ENCODE measurements at regions not wholly inside any gene's neighbourhood (a gene's known extent, or its start where the extent isn't known, plus 50 kb on each side); places are given as distances from the start of the nearest gene placed in this dataset.

DNA sequence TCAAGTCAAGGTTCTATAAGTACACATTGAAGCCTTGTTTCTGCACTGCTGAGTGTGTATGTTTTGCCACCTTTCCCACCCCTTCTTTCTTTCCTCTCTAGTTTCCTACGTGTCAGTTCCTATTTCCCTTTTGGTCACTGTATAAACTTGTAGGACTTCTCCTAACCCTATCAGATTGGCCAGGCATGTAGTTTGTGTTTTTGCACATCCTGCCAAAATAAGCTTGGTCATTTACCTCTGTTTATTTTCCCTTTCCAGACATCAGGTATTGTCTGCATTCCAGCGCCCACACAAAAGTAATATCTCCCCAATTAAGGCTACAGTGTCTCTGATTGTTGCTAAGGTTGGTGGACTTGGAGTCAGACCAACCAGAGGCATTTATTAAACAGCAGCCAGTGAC, 252.9 kb upstream of the MPDZ start:
- no peak overlapping the region for H3K4me3 ChIP-seq (ENCODE audit: low read depth, low read length)
- H3K36me3 ChIP-seq (ENCODE audit: control insufficient read depth in 2 of 2, insufficient read depth in 1 of 2, low read length in 2 of 2): no peaks in the 10 kb centered on the region
- H3K27ac ChIP-seq (ENCODE audit: extremely low read depth, low read depth, low read length): no peak overlapping the region
- no peaks in the 10 kb centered on the region for H3K9me3 ChIP-seq (ENCODE audit: control insufficient read depth, insufficient read depth, low read depth, low read length)
- POLR2A ChIA-PET: no interaction called here
- no peaks in the 10 kb centered on the region; the same call in 1 of the 2 replicates for H3K4me1 ChIP-seq (ENCODE audit: control insufficient read depth, insufficient read depth, low read length)
- TF ChIP-seq, protein P1, sequence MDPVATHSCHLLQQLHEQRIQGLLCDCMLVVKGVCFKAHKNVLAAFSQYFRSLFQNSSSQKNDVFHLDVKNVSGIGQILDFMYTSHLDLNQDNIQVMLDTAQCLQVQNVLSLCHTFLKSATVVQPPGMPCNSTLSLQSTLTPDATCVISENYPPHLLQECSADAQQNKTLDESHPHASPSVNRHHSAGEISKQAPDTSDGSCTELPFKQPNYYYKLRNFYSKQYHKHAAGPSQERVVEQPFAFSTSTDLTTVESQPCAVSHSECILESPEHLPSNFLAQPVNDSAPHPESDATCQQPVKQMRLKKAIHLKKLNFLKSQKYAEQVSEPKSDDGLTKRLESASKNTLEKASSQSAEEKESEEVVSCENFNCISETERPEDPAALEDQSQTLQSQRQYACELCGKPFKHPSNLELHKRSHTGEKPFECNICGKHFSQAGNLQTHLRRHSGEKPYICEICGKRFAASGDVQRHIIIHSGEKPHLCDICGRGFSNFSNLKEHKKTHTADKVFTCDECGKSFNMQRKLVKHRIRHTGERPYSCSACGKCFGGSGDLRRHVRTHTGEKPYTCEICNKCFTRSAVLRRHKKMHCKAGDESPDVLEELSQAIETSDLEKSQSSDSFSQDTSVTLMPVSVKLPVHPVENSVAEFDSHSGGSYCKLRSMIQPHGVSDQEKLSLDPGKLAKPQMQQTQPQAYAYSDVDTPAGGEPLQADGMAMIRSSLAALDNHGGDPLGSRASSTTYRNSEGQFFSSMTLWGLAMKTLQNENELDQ (tag by site-specific recombination; IDR thresholded peaks at IDR 0.05; ENCODE audit: low read depth): no peak
- no peak for TF ChIP-seq ZNF548 (tag by site-specific recombination; IDR thresholded peaks at IDR 0.05)
- TF ChIP-seq HOXD13 (CRISPR knock-in tag; IDR thresholded peaks at IDR 0.05; ENCODE audit: borderline replicate concordance): no peak
- TF ChIP-seq ZNF76 (tag by site-specific recombination; IDR thresholded peaks at IDR 0.05; ENCODE audit: borderline replicate concordance, low read depth): no peak
- TF ChIP-seq REPIN1 (tag by site-specific recombination; IDR thresholded peaks at IDR 0.05; ENCODE audit: low read depth): no peak
- TF ChIP-seq ZNF777 (tag by site-specific recombination; IDR thresholded peaks at IDR 0.05; ENCODE audit: borderline replicate concordance): no peak
- TF ChIP-seq, protein P2, sequence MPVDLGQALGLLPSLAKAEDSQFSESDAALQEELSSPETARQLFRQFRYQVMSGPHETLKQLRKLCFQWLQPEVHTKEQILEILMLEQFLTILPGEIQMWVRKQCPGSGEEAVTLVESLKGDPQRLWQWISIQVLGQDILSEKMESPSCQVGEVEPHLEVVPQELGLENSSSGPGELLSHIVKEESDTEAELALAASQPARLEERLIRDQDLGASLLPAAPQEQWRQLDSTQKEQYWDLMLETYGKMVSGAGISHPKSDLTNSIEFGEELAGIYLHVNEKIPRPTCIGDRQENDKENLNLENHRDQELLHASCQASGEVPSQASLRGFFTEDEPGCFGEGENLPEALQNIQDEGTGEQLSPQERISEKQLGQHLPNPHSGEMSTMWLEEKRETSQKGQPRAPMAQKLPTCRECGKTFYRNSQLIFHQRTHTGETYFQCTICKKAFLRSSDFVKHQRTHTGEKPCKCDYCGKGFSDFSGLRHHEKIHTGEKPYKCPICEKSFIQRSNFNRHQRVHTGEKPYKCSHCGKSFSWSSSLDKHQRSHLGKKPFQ (tag by site-specific recombination; IDR thresholded peaks at IDR 0.05): no peak
- TF ChIP-seq, protein P3, sequence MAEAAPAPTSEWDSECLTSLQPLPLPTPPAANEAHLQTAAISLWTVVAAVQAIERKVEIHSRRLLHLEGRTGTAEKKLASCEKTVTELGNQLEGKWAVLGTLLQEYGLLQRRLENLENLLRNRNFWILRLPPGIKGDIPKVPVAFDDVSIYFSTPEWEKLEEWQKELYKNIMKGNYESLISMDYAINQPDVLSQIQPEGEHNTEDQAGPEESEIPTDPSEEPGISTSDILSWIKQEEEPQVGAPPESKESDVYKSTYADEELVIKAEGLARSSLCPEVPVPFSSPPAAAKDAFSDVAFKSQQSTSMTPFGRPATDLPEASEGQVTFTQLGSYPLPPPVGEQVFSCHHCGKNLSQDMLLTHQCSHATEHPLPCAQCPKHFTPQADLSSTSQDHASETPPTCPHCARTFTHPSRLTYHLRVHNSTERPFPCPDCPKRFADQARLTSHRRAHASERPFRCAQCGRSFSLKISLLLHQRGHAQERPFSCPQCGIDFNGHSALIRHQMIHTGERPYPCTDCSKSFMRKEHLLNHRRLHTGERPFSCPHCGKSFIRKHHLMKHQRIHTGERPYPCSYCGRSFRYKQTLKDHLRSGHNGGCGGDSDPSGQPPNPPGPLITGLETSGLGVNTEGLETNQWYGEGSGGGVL (tag by site-specific recombination; IDR thresholded peaks at IDR 0.05): no peak
- CTCF ChIA-PET: interaction anchor here (1.0 kb wide), 1 partner anchor 897 kb away, joined by 3 read pairs; no protein-coding TSS in a partner anchor

DNA sequence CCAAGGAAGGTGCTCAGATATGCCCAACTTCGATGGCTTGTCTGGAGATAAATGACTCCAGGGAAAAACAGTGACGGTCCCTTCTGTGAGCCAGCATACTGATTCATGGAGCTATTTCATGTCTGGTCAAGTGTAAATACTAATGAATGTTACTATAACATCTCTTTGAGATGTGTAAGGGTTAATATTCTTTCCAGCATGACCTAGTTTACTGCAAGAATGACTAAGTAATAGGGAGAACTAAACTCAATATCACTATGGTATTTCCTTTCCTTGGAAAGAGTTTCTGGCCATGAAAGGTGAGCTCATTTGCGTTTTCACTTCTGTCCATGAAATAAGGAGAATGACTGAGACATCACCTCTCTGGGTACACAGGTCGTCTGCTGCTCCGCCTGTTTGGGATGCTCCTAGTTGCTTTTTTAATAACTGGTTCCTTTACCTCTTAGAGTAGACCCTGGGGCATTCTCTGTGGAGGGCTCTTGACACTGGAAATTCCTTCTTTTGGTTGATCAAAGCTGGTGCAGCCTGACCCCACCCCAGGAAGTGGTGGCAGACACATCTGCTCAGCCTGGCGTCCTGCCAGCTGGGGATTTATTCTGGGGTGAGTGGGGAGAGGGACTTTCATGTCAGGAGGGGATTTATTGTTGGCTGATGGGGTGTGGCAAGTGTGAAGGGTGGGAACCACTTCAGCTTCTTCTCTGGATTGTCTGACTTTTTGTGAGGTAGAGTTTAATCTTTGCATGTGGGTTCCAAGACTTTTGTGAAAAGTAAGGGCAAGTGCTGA, 250.0 kb upstream of the MPDZ start:
- Histone ChIP-seq H3K9me3 (ENCODE audit: control insufficient read depth, insufficient read depth, low read depth, low read length) (no peaks in the 10 kb centered on the region), H3K4me1 (ENCODE audit: control insufficient read depth, insufficient read depth, low read length) (no peaks in the 10 kb centered on the region; the same call in 1 of the 2 replicates), H3K36me3 (ENCODE audit: control insufficient read depth in 2 of 2, insufficient read depth in 1 of 2, low read length in 2 of 2) (no peaks in the 10 kb centered on the region), H3K27ac (ENCODE audit: extremely low read depth, low read depth, low read length) (no peak overlapping the region), H3K4me3 (ENCODE audit: low read depth, low read length) (no peak overlapping the region)
- POLR2A ChIA-PET: interaction anchor here (0.8 kb wide), 1 partner anchor 17 kb away, joined by 3 read pairs; no protein-coding TSS in a partner anchor
- TF ChIP-seq KLF1 (tag by site-specific recombination; IDR thresholded peaks at IDR 0.05) (peak; percentile 90), ZNF596 (tag by site-specific recombination; IDR thresholded peaks at IDR 0.05) (no peak)
- CTCF ChIA-PET: interaction anchor here (0.6 to 1.4 kb wide), 3 partner anchors 59 to 165 kb away, joined by 3 to 6 read pairs (median 6); no protein-coding TSS in a partner anchor

DNA sequence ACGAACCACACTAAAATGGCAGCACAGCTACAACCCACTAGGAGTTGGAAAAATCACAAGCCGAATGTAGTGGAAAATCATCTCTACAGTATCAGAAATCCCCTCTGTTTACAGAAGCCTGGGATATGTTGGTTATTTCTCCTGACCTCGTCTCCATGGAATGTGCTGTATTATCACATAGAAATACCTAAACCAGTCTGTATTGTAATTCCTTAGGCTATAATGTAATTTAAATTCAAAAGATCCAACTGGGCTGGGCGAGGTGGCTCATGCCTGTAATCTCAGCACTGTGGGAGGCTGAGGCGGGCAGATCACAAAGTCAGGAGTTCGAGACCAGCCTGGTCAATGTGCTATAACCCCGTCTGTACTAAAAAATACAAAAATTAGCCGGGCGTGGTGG, 244.8 kb upstream of the MPDZ start:
- no peak overlapping the region for H3K4me3 ChIP-seq (ENCODE audit: low read depth, low read length)
- H3K9me3 ChIP-seq (ENCODE audit: control insufficient read depth, insufficient read depth, low read depth, low read length): no peaks in the 10 kb centered on the region
- CTCF ChIA-PET: interaction anchor here (1.1 kb wide), 1 partner anchor 96 kb away, joined by 3 read pairs; no protein-coding TSS in a partner anchor
- POLR2A ChIA-PET: no interaction called here
- H3K36me3 ChIP-seq (ENCODE audit: control insufficient read depth in 2 of 2, insufficient read depth in 1 of 2, low read length in 2 of 2): no peaks in the 10 kb centered on the region
- no peak overlapping the region for H3K27ac ChIP-seq (ENCODE audit: extremely low read depth, low read depth, low read length)
- H3K4me1 ChIP-seq (ENCODE audit: control insufficient read depth, insufficient read depth, low read length): no peaks in the 10 kb centered on the region
- no peak for TF ChIP-seq ZNF560 (tag by site-specific recombination; IDR thresholded peaks at IDR 0.05; ENCODE audit: borderline replicate concordance)
- no peak for TF ChIP-seq ZNF670 (tag by site-specific recombination; IDR thresholded peaks at IDR 0.05; ENCODE audit: low read depth)
- no peak for TF ChIP-seq ZNF274 (IDR thresholded peaks at IDR 0.05; ENCODE audit: low read length)
- TF ChIP-seq ZNF274 (tag by site-specific recombination; IDR thresholded peaks at IDR 0.05; ENCODE audit: borderline replicate concordance): no peak
- no peak for TF ChIP-seq ZNF10 (tag by site-specific recombination; IDR thresholded peaks at IDR 0.05)
- TF ChIP-seq ZNF223 (tag by site-specific recombination; IDR thresholded peaks at IDR 0.05): no peak
- TF ChIP-seq ZNF433 (tag by site-specific recombination; IDR thresholded peaks at IDR 0.05; ENCODE audit: low read depth): no peak
- TF ChIP-seq, protein P4, sequence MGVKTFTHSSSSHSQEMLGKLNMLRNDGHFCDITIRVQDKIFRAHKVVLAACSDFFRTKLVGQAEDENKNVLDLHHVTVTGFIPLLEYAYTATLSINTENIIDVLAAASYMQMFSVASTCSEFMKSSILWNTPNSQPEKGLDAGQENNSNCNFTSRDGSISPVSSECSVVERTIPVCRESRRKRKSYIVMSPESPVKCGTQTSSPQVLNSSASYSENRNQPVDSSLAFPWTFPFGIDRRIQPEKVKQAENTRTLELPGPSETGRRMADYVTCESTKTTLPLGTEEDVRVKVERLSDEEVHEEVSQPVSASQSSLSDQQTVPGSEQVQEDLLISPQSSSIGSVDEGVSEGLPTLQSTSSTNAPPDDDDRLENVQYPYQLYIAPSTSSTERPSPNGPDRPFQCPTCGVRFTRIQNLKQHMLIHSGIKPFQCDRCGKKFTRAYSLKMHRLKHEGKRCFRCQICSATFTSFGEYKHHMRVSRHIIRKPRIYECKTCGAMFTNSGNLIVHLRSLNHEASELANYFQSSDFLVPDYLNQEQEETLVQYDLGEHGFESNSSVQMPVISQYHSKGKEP (tag by site-specific recombination; IDR thresholded peaks at IDR 0.05): no peak
- TF ChIP-seq, protein P5, sequence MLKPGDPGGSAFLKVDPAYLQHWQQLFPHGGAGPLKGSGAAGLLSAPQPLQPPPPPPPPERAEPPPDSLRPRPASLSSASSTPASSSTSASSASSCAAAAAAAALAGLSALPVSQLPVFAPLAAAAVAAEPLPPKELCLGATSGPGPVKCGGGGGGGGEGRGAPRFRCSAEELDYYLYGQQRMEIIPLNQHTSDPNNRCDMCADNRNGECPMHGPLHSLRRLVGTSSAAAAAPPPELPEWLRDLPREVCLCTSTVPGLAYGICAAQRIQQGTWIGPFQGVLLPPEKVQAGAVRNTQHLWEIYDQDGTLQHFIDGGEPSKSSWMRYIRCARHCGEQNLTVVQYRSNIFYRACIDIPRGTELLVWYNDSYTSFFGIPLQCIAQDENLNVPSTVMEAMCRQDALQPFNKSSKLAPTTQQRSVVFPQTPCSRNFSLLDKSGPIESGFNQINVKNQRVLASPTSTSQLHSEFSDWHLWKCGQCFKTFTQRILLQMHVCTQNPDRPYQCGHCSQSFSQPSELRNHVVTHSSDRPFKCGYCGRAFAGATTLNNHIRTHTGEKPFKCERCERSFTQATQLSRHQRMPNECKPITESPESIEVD (tag by site-specific recombination; IDR thresholded peaks at IDR 0.05): no peak
- no peak for TF ChIP-seq ZNF239 (tag by site-specific recombination; IDR thresholded peaks at IDR 0.05)
- no peak for TF ChIP-seq WT1 (tag by site-specific recombination; IDR thresholded peaks at IDR 0.05)
- no peak for TF ChIP-seq ZNF777 (tag by site-specific recombination; IDR thresholded peaks at IDR 0.05; ENCODE audit: borderline replicate concordance)

Data from HEK293 (cell line).